HG02763 (cell line): ENCODE measurements at regions not wholly inside any gene's neighbourhood (a gene's known extent, or its start where the extent isn't known, plus 50 kb on each side); places are given as distances from the start of the nearest gene placed in this dataset.

Experiments used
- ATAC-seq: cut with Tn5 transposase; IDR thresholded peaks from one replicate; pipeline ENCODE4 v1.9.1; 2021; ENCODE audit warnings: mild to moderate bottlenecking, moderate library complexity; ENCODE audit not compliant: unreplicated experiment

- no peak for ATAC-seq
Measured at GRCh38 chr2:30310371-30310770, 79.0 kb downstream of the LBH start.

- ATAC-seq: peak; percentile 65
Measured at GRCh38 chr2:30310955-30311354, 79.6 kb downstream of the LBH start.

DNA sequence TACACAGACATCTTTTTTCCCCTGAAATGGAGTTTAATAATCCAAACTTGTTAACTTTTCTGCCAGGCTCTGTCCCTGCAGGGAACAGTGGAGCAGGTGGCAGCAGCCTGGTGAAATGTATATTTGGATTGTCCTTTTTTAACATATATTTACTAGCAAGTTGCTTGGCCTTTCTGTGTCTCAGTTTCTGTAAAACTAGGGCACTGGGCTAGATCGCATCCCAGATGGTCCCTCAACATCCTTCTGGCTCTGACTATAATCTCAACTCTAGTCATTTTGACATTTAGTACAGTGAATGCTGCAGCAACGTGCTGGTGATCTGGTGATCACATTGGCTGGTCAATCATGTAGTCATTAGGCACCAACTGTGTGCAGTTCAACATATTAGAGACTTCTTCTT is 80.4 kb downstream of the LBH start:
- ATAC-seq: no peak

GRCh38 chr2:30312916-30313315 is 81.6 kb downstream of the LBH start:
- ATAC-seq: no peak

DNA sequence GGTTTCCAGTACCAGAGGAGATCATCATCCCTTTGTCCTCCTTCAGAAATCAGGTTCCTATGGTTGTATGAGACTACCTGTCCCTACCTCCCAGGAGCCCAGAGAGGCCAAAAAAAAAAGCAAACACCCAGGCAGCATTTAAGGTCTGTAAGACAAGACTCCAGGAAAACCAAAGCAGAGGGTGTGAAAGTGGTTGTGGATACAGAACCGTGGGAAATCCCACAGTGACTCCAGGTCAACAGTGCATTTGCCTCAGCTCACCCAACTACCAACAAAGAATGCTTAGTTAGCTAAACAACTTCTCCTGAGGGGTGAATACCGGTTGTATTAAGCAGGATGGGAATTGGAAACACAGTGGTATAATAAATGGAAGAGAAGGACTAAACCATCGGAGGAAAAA is 83.6 kb downstream of the LBH start:
- no peak for ATAC-seq

GRCh38 chr2:30315391-30316063 is 84.2 kb downstream of the LBH start:
- ATAC-seq: no peak

DNA sequence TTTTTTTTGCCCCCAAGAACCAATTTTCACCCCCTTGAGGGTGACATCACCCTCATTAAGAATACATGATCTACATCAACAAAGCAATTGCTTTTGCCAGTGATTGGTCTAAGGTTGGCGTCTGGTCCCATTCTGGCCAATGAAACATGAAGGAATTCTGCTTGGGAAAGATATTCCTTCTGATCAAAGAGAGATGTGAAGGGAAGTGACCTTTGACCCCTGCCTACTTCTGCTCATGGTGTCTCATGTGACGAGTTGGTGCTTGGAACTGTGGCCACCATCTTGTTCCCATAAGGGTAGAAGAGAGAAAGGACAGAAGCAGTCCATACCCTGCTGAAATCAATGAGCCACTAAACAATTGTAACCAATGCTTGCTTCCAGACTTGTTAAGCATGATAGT is 85.1 kb downstream of the LBH start:
- ATAC-seq: no peak

- no peak for ATAC-seq
Measured at GRCh38 chr2:30318987-30319782, 87.9 kb downstream of the LBH start.

DNA sequence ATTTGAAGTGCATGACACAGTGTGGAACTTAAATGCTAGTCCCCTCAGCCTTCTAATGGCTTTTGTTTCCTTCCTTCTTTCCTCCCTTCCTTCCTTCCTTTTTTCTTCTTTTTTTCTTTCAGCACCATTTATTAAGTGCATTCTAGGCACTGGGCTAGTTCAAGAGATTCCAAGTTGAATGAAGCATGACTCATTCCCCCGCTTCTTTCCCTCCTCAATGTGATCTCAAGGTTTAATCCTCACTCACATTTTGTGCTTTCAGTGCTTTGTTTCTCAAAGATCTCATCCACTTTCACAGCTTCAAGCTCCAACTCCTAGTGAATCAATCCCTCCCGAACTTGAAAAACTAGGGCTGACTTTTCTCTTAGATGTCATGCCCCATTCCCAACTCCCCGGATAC is 90.1 kb downstream of the LBH start:
- no peak for ATAC-seq

DNA sequence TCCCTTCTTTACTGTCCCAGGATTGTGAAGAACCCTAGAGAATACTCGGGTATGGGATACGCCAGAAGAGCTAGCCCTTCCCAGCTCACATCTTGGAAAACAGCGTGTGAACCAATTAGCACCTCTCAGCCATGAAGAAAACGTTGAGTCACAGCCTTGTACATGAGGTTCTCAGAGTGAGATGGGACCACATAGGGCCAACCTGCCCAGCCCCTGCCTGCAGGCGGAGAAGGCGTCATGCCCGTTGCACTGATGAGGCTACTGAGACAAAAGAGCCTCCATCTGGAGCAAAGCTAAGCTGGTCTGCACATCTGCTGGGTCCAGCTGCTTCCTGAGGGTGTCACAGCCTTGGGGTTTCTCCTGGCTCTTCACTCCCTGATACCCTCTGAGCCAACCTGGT is 92.2 kb downstream of the LBH start:
- no peak for ATAC-seq

GRCh38 chr2:30324245-30324908 is 93.0 kb downstream of the LBH start:
- no peak for ATAC-seq

GRCh38 chr2:30325600-30326328 is 94.4 kb downstream of the LBH start:
- no peak for ATAC-seq

GRCh38 chr2:30326497-30326896 is 95.2 kb downstream of the LBH start:
- no peak for ATAC-seq

GRCh38 chr2:30331038-30331437 is 99.7 kb downstream of the LBH start:
- ATAC-seq: no peak

DNA sequence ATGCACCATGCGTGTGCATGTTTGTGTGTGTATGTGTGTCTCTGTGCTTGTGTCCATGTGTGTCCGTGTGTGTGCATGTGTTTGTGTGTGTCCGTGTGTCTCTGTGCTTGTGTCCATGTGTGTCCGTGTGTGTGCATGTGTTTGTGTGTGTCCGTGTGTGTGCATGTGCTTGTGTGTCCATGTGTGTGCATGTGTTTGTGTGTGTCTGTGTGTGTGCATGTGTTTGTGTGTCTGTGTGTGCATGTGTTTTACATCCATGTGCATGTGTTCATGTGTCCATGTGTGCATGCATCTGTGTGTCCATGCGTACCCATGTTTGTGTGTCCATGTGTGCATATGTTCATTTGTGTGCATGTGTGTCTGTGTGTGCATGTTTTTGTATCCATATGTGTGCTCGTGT is 100.5 kb downstream of the LBH start:
- no peak for ATAC-seq

GRCh38 chr2:30332791-30333453 is 101.6 kb downstream of the LBH start:
- ATAC-seq: no peak

- ATAC-seq: no peak
Measured at GRCh38 chr2:30334762-30335363, 103.5 kb downstream of the LBH start.

DNA sequence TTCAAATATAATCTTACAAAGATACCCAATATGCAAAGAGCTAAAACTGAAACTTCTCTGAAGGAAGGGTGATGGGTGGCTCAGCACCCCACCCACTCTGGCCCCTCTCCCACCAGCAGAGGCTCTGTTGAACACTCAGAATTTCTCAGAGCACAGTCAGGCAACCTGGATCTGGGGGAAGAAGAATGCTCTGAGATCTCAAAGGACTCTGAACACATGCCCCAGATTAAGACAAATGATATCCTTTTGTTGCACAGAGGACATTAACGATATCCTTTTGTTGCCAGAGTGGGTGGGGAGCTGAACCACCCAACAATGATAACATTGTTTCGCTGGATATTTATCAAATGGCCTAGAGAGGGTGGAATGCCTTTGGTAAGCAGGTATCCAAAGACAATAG is 104.8 kb downstream of the LBH start:
- no peak for ATAC-seq

- ATAC-seq: peak; percentile 87
Measured at GRCh38 chr2:30336978-30337841, 105.9 kb downstream of the LBH start.
